Heart right ventricle (tissue), 16 donors: ENCODE measurements at regions not wholly inside any gene's neighbourhood (a gene's known extent, or its start where the extent isn't known, plus 50 kb on each side); places are given as distances from the start of the nearest gene placed in this dataset.
"Not testable (repeated sequence)": the region's sequence is repeated elsewhere in the genome, so short reads cannot be mapped to it uniquely, and the experiment has no call there.

Experiments used
- ATAC-seq, 8 donors: fragments of 200-7000 bp; cut with Tn5 transposase; one replicate each; pipeline ENCODE4 v1.9.1; 2020; ENCODE audit warnings: mild to moderate bottlenecking in 8 of 8, moderate library complexity in 8 of 8, moderate number of reproducible peaks in 1 of 8
- DNase-seq, 2 donors: peaks; one replicate each; pipeline ENCODE4 v3.0.0-alpha.2; 2020
- H3K27ac ChIP-seq, 10 donors: fragments of 200-600 bp; sonication (generic) in 2 of 10; one replicate each; pipeline versions ENCODE4 v1.5.0 to v1.8.0; 2020 to 2022; ENCODE audit warnings: mild to moderate bottlenecking in 3 of 10
- H3K27me3 ChIP-seq, 7 donors: fragments of 200-600 bp; one replicate each; pipeline ENCODE4 v1.8.0; 2021 to 2022; ENCODE audit warnings: mild to moderate bottlenecking in 2 of 7
- H3K36me3 ChIP-seq, 9 donors: fragments of 200-600 bp; sonication (generic) in 1 of 9; one replicate each; pipeline versions ENCODE4 v1.5.0 to v1.8.0; 2020 to 2022; ENCODE audit warnings: mild to moderate bottlenecking in 2 of 9
- H3K4me1 ChIP-seq, 9 donors: fragments of 200-600 bp; sonication (generic) in 1 of 9; one replicate each; pipeline versions ENCODE4 v1.5.0 to v1.8.0; 2020 to 2022; ENCODE audit warnings: mild to moderate bottlenecking in 4 of 9
- H3K4me3 ChIP-seq, 10 donors: fragments of 200-600 bp; sonication (generic) in 2 of 10; one replicate each; pipeline versions ENCODE4 v1.5.0 to v1.8.0; 2020 to 2022; ENCODE audit warnings: mild to moderate bottlenecking in 7 of 10, moderate library complexity in 2 of 10
- H3K9me3 ChIP-seq, 11 donors: fragments of 200-600 bp in 10 of 11; sonication (generic) in 2 of 11; one replicate each; pipeline versions ENCODE4 v1.5.0 to v1.8.0; 2013 to 2022; ENCODE audit warnings: mild to moderate bottlenecking in 2 of 11, control low read depth in 1 of 11, moderate library complexity in 1 of 11
- CTCF ChIP-seq, 9 donors: fragments of 200-600 bp; sonication (generic) in 2 of 9; IDR thresholded peaks; one replicate each; pipeline versions ENCODE4 v1.5.0 to v1.8.0; 2021 to 2022; ENCODE audit warnings: antibody characterized with exemption in 9 of 9, mild to moderate bottlenecking in 5 of 9, moderate library complexity in 1 of 9
- WGBS, 2 donors: extraction: QIAGEN DNeasy Blood & Tissue Kit; methylation state at CpG; one replicate each; pipeline ENCODE4 v1.1.7; 2013; ENCODE audit warnings: inconsistent platforms in 1 of 2; 5-methylcytosine and 5-hydroxymethylcytosine counted together
- intact Hi-C, 10 donors: fragments of 100-400 bp; cut with DNase I; formaldehyde crosslinking; loops; one replicate each; pipeline versions ENCODE4 v1.11.1 to v1.14.2; 2022
- donor health status: Arrhythmogenic right ventricular cardiomyopathy.
- donor health status: ischemic (EF 13 %, LVEDD 7.1; RV severe dilation, severe dysfunction).
- donor health status: healthy with polysubstance abuse.
- donor health status: DM: no; HTN: yes; CAD: no.
- donor health status: DM: no; HTN: no; CAD: no.
- donor health status: ischemic (EF 25% LVEDD 6.9; RV normal size, moderate dysfunction).
- donor health status: ischemic (EF 25% LVEDD 5.7; RV mildly dilated, moderate dysfunction).
- donor health status: healthy.
- donor health status: DM: yes; HTN: yes; CAD: no.
- donor health status: Ischemic cardiomyopathy.
- donor health status: ischemic (EF 35%, LVEDD 5.7; RV mildly dilated, moderate dysfunction).
- donor health status: nonischemic (EF 11% LVEDD 7.7; RV severe dilation, severe dysfunction).
- donor health status: DM: yes; HTN: yes; CAD: no.
- donor health status: PGD.
- donor health status: ischemic (EF 29% LVEDD 5.4; RV normal size, mild dysfunction).
- donor health status: nonischemic (EF 23%, LVEDD 6.1; RV moderate dilation, normal function).

GRCh38 chr16:31807086-31807485, 66.5 kb upstream of the ZNF267 start:
- WGBS, 2 donors: 71 to 84% methylated on average over 3 of the region's 3 CpGs
- Histone ChIP-seq H3K27me3 (peaks cover 0 to 3% (median 0%) of the 10 kb centered on the region in 7 donors), H3K9me3 (peaks cover 0 to 23% (median 0%) of the 10 kb centered on the region in 11 donors), H3K27ac (no peak overlapping the region), H3K4me1 (no peaks in the 10 kb centered on the region), H3K4me3 (no peak overlapping the region), H3K36me3 (no peaks in the 10 kb centered on the region)
- no peak for TF ChIP-seq CTCF (IDR thresholded peaks at IDR 0.05)
- intact Hi-C loops: no loop called here
- ATAC-seq (no peak), DNase-seq (no peak)

GRCh38 chr16:31810863-31811262, 62.7 kb upstream of the ZNF267 start:
- no peaks in the 10 kb centered on the region for H3K4me1 ChIP-seq
- peaks cover 0 to 8% (median 0%) of the 10 kb centered on the region in 7 donors for H3K27me3 ChIP-seq
- WGBS, 2 donors: 46 to 48% methylated on average over 5 of the region's 5 CpGs
- intact Hi-C loops: no loop called here
- DNase-seq (no peak), ATAC-seq (no peak)
- H3K36me3 ChIP-seq: no peaks in the 10 kb centered on the region
- TF ChIP-seq CTCF (IDR thresholded peaks at IDR 0.05): no peak
- no peak overlapping the region for H3K4me3 ChIP-seq
- peaks cover 0 to 3% (median 0%) of the 10 kb centered on the region in 11 donors for H3K9me3 ChIP-seq
- no peak overlapping the region for H3K27ac ChIP-seq

- DNase-seq, H3K27ac ChIP-seq, H3K36me3 ChIP-seq, H3K4me1 ChIP-seq, H3K4me3 ChIP-seq, intact Hi-C loops, ATAC-seq: not testable (repeated sequence)
- 65 to 72% methylated on average over 3 of the region's 6 CpGs for WGBS, 2 donors
- peaks cover 0 to 40% (median 23%) of the 10 kb centered on the region in 7 donors for H3K27me3 ChIP-seq
- H3K9me3 ChIP-seq: peaks cover 0 to 15% (median 0%) of the 10 kb centered on the region in 11 donors
Measured at GRCh38 chr16:31816141-31816540, 57.5 kb upstream of the ZNF267 start.

GRCh38 chr16:31819386-31819785, 54.2 kb upstream of the ZNF267 start:
- WGBS, 2 donors: 14 to 20% methylated on average over 31 to 38 of the region's 38 CpGs
- no peak for TF ChIP-seq CTCF (IDR thresholded peaks at IDR 0.05)
- H3K9me3 ChIP-seq: peaks cover 0 to 15% (median 0%) of the 10 kb centered on the region in 11 donors
- no peaks in the 10 kb centered on the region for H3K36me3 ChIP-seq
- no peaks in the 10 kb centered on the region for H3K4me1 ChIP-seq
- no peak overlapping the region for H3K4me3 ChIP-seq
- DNase-seq: no peak
- intact Hi-C loops: no loop called here
- peaks cover 0 to 43% (median 23%) of the 10 kb centered on the region in 7 donors for H3K27me3 ChIP-seq
- no peak overlapping the region for H3K27ac ChIP-seq
- no peak for ATAC-seq

- Histone ChIP-seq H3K36me3 (no peaks in the 10 kb centered on the region), H3K9me3 (peaks cover 0 to 15% (median 0%) of the 10 kb centered on the region in 11 donors), H3K27ac (no peak overlapping the region), H3K27me3 (peaks cover 0 to 47% (median 23%) of the 10 kb centered on the region in 7 donors), H3K4me3 (no peak overlapping the region), H3K4me1 (no peaks in the 10 kb centered on the region)
- no peak for TF ChIP-seq CTCF (IDR thresholded peaks at IDR 0.05)
- 59 to 67% methylated on average over 16 of the region's 16 CpGs for WGBS, 2 donors
- ATAC-seq: no peak
- intact Hi-C loops: no loop called here
- no peak for DNase-seq
Measured at GRCh38 chr16:31819948-31820347, 53.7 kb upstream of the ZNF267 start.
